ENCODE measurements at regions not wholly inside any gene's neighbourhood (a gene's known extent, or its start where the extent isn't known, plus 50 kb on each side); places are given as distances from the start of the nearest gene placed in this dataset.

GRCh38 chr6:94468830-94469229 is 1049.5 kb upstream of the EPHA7 start:
- Histone ChIP-seq H4K20me1 (ENCODE audit: insufficient read depth, low read length) (no peaks in the 10 kb centered on the region), H2AFZ (ENCODE audit: low read depth, low read length) (no peak overlapping the region), H3K9ac (ENCODE audit: low read length) (no peak overlapping the region), H3K4me2 (ENCODE audit: low read length) (no peak overlapping the region), H3K36me3 (ENCODE audit: insufficient read depth, low read length) (no peaks in the 10 kb centered on the region), H3K9me3 (ENCODE audit: insufficient read depth, low read depth, low read length) (no peaks in the 10 kb centered on the region), H3K4me3 (ENCODE audit: insufficient read depth, low read depth, low read length) (no peak overlapping the region), H3K4me1 (ENCODE audit: insufficient read depth, low read length) (no peaks in the 10 kb centered on the region), H3K27me3 (ENCODE audit: insufficient read depth, low read length) (no peaks in the 10 kb centered on the region), H3K27ac (ENCODE audit: low read depth, low read length) (no peak overlapping the region), H3K79me2 (ENCODE audit: insufficient read depth, low read length) (no peaks in the 10 kb centered on the region)
- H3K27me3 Mint-ChIP-seq (ENCODE audit: low read depth, unreplicated experiment): no peaks in the 10 kb centered on the region
- FAIRE-seq: no peak
- H3K36me3 Mint-ChIP-seq (ENCODE audit: low read depth, unreplicated experiment): no peaks in the 10 kb centered on the region
- TF ChIP-seq CTCF (IDR thresholded peaks at IDR 0.05; ENCODE audit: insufficient read depth, low read depth, low read length) (no peak), EZH2 (IDR thresholded peaks at IDR 0.05; ENCODE audit: insufficient read depth, low read length) (no peak)
- H3K4me3 Mint-ChIP-seq (ENCODE audit: unreplicated experiment): no peak overlapping the region
- no peaks in the 10 kb centered on the region for H3K4me1 Mint-ChIP-seq (ENCODE audit: low read depth, unreplicated experiment)
- no peak for DNase-seq (ENCODE audit: low read depth)
- no peaks in the 10 kb centered on the region for H3K9me3 Mint-ChIP-seq (ENCODE audit: unreplicated experiment)
- H3K27ac Mint-ChIP-seq (ENCODE audit: unreplicated experiment): no peak overlapping the region

- Mint-ChIP-seq H3K27me3 (ENCODE audit: low read depth, unreplicated experiment) (no peaks in the 10 kb centered on the region), H3K27ac (ENCODE audit: unreplicated experiment) (no peak overlapping the region), H3K4me1 (ENCODE audit: low read depth, unreplicated experiment) (no peaks in the 10 kb centered on the region), H3K36me3 (ENCODE audit: low read depth, unreplicated experiment) (no peaks in the 10 kb centered on the region), H3K9me3 (ENCODE audit: unreplicated experiment) (no peaks in the 10 kb centered on the region), H3K4me3 (ENCODE audit: unreplicated experiment) (no peak overlapping the region)
- H3K4me1 ChIP-seq (ENCODE audit: insufficient read depth, low read length): no peaks in the 10 kb centered on the region
- FAIRE-seq (no peak), DNase-seq (ENCODE audit: low read depth) (no peak)
- no peak overlapping the region for H2AFZ ChIP-seq (ENCODE audit: low read depth, low read length)
- no peaks in the 10 kb centered on the region for H3K79me2 ChIP-seq (ENCODE audit: insufficient read depth, low read length)
- H3K36me3 ChIP-seq (ENCODE audit: insufficient read depth, low read length): no peaks in the 10 kb centered on the region
- TF ChIP-seq EZH2 (IDR thresholded peaks at IDR 0.05; ENCODE audit: insufficient read depth, low read length): no peak
- no peak for TF ChIP-seq CTCF (IDR thresholded peaks at IDR 0.05; ENCODE audit: insufficient read depth, low read depth, low read length)
- H3K4me2 ChIP-seq (ENCODE audit: low read length): no peak overlapping the region
- no peak overlapping the region for H3K4me3 ChIP-seq (ENCODE audit: insufficient read depth, low read depth, low read length)
- no peaks in the 10 kb centered on the region for H4K20me1 ChIP-seq (ENCODE audit: insufficient read depth, low read length)
- H3K27me3 ChIP-seq (ENCODE audit: insufficient read depth, low read length): no peaks in the 10 kb centered on the region
- H3K9me3 ChIP-seq (ENCODE audit: insufficient read depth, low read depth, low read length): no peaks in the 10 kb centered on the region
- H3K9ac ChIP-seq (ENCODE audit: low read length): no peak overlapping the region
- H3K27ac ChIP-seq (ENCODE audit: low read depth, low read length): no peak overlapping the region
These were observed 1044.7 kb upstream of the EPHA7 start for GRCh38 chr6:94464018-94464510.

- Histone ChIP-seq H3K27ac (ENCODE audit: low read depth, low read length) (no peak overlapping the region), H3K4me1 (ENCODE audit: insufficient read depth, low read length) (no peaks in the 10 kb centered on the region), H3K9me3 (ENCODE audit: insufficient read depth, low read depth, low read length) (no peaks in the 10 kb centered on the region), H3K4me2 (ENCODE audit: low read length) (no peak overlapping the region), H3K79me2 (ENCODE audit: insufficient read depth, low read length) (no peaks in the 10 kb centered on the region), H3K4me3 (ENCODE audit: insufficient read depth, low read depth, low read length) (no peak overlapping the region), H3K36me3 (ENCODE audit: insufficient read depth, low read length) (no peaks in the 10 kb centered on the region), H3K9ac (ENCODE audit: low read length) (no peak overlapping the region), H3K27me3 (ENCODE audit: insufficient read depth, low read length) (no peaks in the 10 kb centered on the region), H4K20me1 (ENCODE audit: insufficient read depth, low read length) (no peaks in the 10 kb centered on the region), H2AFZ (ENCODE audit: low read depth, low read length) (no peak overlapping the region)
- Mint-ChIP-seq H3K27ac (ENCODE audit: unreplicated experiment) (no peak overlapping the region), H3K4me1 (ENCODE audit: low read depth, unreplicated experiment) (no peaks in the 10 kb centered on the region), H3K9me3 (ENCODE audit: unreplicated experiment) (no peaks in the 10 kb centered on the region), H3K4me3 (ENCODE audit: unreplicated experiment) (no peak overlapping the region), H3K36me3 (ENCODE audit: low read depth, unreplicated experiment) (no peaks in the 10 kb centered on the region), H3K27me3 (ENCODE audit: low read depth, unreplicated experiment) (no peaks in the 10 kb centered on the region)
- FAIRE-seq (no peak), DNase-seq (ENCODE audit: low read depth) (no peak)
- TF ChIP-seq EZH2 (IDR thresholded peaks at IDR 0.05; ENCODE audit: insufficient read depth, low read length) (no peak), CTCF (IDR thresholded peaks at IDR 0.05; ENCODE audit: insufficient read depth, low read depth, low read length) (no peak)
These were observed 1043.9 kb upstream of the EPHA7 start for GRCh38 chr6:94463306-94463705.

All from astrocyte (in vitro differentiated cells and primary cell).